ENCODE measurements at regions not wholly inside any gene's neighbourhood (a gene's known extent, or its start where the extent isn't known, plus 50 kb on each side); places are given as distances from the start of the nearest gene placed in this dataset.

DNA sequence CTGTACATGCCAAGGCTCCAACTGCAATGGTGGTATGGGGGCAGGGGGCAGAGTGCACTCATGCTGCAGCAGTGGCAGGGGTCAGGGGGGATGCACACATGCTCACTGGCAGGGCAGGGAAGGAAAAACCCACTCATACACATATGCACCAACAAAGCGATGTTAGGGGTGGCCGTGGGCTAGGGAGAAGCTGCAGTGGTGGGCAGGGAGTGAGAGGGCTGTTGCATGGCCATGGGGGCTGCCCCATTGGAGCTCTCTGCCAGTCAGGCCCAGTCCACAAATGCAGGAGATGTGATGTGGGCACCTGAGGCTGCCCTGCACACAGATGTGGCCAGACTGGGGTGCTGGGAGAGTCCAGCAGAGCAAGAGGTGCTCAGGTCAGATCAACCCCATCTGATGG, 238.1 kb upstream of the NXPH2 start:
- TF ChIP-seq, protein P1, sequence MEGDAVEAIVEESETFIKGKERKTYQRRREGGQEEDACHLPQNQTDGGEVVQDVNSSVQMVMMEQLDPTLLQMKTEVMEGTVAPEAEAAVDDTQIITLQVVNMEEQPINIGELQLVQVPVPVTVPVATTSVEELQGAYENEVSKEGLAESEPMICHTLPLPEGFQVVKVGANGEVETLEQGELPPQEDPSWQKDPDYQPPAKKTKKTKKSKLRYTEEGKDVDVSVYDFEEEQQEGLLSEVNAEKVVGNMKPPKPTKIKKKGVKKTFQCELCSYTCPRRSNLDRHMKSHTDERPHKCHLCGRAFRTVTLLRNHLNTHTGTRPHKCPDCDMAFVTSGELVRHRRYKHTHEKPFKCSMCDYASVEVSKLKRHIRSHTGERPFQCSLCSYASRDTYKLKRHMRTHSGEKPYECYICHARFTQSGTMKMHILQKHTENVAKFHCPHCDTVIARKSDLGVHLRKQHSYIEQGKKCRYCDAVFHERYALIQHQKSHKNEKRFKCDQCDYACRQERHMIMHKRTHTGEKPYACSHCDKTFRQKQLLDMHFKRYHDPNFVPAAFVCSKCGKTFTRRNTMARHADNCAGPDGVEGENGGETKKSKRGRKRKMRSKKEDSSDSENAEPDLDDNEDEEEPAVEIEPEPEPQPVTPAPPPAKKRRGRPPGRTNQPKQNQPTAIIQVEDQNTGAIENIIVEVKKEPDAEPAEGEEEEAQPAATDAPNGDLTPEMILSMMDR (IDR thresholded peaks at IDR 0.05; ENCODE audit: borderline replicate concordance, insufficient read depth, low read depth, low read length), result no peak
- H3K4me3 ChIP-seq (ENCODE audit: low read depth, low read length), result no peak overlapping the region

DNA sequence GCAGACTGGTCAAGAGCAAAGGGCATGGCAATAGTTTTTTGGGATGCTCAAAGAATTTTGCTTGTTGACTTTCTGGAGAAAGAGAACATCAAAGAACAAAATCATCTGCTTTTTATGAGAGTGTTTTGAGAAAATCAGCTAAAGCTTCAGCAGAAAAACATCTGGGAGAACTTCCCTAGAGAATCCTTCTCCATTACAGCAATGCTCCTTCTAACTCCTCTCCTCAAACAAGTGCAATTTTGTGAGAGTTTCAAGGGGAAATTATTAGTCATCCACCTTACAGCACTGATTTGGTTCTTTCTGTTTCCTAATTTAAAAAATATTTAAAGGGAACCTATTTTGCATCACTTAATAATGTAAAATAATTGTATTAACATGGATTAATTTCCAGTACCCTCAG, 226.9 kb upstream of the NXPH2 start:
- no peak overlapping the region for H3K4me3 ChIP-seq (ENCODE audit: low read depth, low read length)
- TF ChIP-seq, protein P1 (IDR thresholded peaks at IDR 0.05; ENCODE audit: borderline replicate concordance, insufficient read depth, low read depth, low read length), result no peak

DNA sequence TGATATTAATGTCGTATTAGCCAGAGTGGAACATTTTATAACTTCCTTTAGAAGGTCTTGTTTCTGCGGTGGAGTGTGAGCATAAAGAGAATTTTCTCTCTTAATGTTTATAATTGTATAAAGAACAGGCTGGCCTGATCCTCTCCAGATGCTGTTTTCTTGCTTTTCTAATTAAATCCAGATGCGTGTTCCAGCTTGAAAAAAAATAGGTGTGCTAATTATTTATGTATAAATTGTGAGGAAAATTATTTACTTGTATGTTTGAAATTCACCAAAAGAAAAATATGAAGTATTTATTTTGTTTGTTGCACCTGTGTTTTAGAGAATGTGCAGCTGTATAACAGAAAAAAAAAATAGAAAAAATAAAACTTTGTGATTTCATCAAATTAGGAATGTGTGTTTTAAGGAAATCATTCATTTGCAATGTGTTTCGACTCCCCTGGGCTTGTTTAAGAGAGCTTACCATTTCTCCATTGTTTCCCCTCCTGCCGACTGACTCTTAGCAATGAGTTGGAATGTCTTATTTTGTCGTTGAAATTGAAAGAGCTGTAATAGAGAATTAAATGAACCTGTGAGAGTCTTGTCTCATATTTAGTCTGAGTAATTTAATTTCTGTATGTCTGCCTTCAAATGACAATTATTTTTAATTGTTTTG, 220.1 kb upstream of the NXPH2 start:
- H3K4me3 ChIP-seq (ENCODE audit: low read depth, low read length), result no peak overlapping the region
- TF ChIP-seq, protein P1 (IDR thresholded peaks at IDR 0.05; ENCODE audit: borderline replicate concordance, insufficient read depth, low read depth, low read length), result no peak

DNA sequence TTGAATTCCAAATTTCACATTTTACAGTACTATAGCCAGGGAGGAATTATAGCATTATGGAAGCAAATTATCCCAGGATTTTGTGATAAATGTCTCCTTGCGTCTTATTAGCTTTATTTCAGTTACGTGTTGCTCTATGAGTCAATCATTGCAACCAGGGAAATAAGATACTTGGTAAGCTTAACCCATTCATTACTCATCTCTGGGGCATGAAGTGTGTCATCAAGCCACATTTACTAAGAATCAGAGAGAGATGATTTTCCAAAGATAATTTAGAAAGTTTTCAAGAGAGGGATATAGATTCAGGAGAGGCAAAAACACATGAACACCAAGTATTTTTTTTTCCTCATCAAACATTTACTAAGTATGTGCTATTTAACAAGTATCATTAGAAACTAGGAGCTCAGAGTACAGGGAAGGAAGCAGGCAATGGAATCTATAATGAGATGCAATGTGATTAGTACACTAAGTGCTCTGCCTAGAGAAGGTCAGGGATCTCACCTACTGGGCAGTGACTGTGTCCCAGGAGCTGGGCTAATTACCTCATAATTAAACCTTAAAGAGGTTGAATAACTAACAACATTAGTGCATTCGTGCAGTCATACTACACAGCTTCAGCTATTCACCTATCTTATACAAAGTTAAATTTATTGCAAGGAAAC, 217.8 kb upstream of the NXPH2 start:
- H3K4me3 ChIP-seq (ENCODE audit: low read depth, low read length), result no peak overlapping the region
- TF ChIP-seq, protein P1 (IDR thresholded peaks at IDR 0.05; ENCODE audit: borderline replicate concordance, insufficient read depth, low read depth, low read length), result no peak

DNA sequence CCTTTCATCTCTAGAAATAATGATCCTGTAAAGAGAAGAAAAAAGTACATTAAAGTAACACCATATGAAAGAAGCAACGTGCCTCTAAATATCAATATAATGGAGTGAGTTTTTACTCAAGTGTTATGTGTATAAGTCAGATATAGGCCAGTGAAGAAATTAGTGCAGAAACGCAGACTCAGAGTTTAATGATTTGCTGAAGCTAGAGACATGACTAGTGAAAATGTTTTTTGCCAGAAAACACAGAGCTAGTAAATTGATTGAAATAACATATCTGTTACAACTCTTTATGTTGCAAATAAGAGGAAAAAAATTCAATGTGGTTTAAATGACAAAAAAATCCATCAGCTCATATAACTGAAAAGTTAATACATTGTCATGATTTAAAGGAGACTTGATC, 217.2 kb upstream of the NXPH2 start:
- TF ChIP-seq, protein P1 (IDR thresholded peaks at IDR 0.05; ENCODE audit: borderline replicate concordance, insufficient read depth, low read depth, low read length), result no peak
- H3K4me3 ChIP-seq (ENCODE audit: low read depth, low read length), result no peak overlapping the region

DNA sequence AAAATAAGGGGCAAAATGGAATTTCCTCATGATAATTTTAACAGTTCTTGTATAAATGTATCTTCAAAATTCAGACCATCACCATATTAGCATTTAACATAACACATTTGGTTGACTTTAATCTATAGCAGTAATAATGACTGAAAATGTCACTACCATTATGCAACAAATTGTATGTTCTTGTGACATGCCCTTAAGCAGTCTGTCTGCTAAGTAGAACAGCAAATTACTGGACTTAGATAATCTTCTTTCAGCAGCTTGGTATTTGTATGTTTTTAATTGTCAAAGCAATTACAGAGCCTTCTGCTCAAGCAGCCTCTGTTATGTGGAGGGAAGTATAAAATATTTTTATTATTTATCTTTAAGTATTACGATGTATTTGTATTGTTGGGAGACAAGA, 214.3 kb upstream of the NXPH2 start:
- H3K4me3 ChIP-seq (ENCODE audit: low read depth, low read length), result no peak overlapping the region
- TF ChIP-seq, protein P1 (IDR thresholded peaks at IDR 0.05; ENCODE audit: borderline replicate concordance, insufficient read depth, low read depth, low read length), result no peak

DNA sequence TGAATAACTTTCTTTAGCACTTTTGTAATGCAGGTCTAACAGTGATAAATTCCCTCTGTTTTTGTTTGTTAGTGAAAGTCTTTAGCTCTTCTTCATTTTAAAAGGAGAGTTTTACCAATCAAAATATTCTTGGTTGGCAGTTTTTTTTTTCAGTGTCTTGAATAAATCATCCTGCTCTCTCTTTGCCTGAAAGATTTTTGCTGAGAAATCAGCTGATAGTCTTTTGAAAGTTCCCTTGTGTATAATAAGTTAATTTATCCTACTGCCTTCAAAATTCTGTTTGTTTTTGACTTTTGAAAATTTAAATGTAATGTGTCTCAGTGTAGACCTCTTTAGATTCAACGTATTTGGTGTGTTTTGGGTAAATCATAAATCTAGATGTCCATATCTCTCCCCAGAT, 205.7 kb upstream of the NXPH2 start:
- TF ChIP-seq, protein P1 (IDR thresholded peaks at IDR 0.05; ENCODE audit: borderline replicate concordance, insufficient read depth, low read depth, low read length), result no peak
- H3K4me3 ChIP-seq (ENCODE audit: low read depth, low read length), result no peak overlapping the region

Data from GM12875 (cell line).